GM23248 (cell line): ENCODE measurements at regions not wholly inside any gene's neighbourhood (a gene's known extent, or its start where the extent isn't known, plus 50 kb on each side); places are given as distances from the start of the nearest gene placed in this dataset.

Experiments used
- EZH2 ChIP-seq: fragments of 200-600 bp; sonication (generic); IDR thresholded peaks from 2 replicates; pipeline ENCODE4 v1.6.1; 2018; ENCODE audit warnings: antibody characterized with exemption, mild to moderate bottlenecking; ENCODE audit not compliant: insufficient read depth, poor library complexity, severe bottlenecking
- EZH2phosphoT487 ChIP-seq: fragments of 200-600 bp; sonication (generic); IDR thresholded peaks from 2 replicates; pipeline ENCODE4 v1.6.1; 2018; ENCODE audit warnings: antibody characterized with exemption, moderate library complexity, mild to moderate bottlenecking, low read depth; ENCODE audit not compliant: insufficient read depth

- TF ChIP-seq EZH2 (no peak), EZH2phosphoT487 (no peak)
Observed at GRCh38 chr6:147793871-147794643, 285.6 kb downstream of the SAMD5 start.
